ENCODE measurements at regions not wholly inside any gene's neighbourhood (a gene's known extent, or its start where the extent isn't known, plus 50 kb on each side); places are given as distances from the start of the nearest gene placed in this dataset.
"Not testable (repeated sequence)": the region's sequence is repeated elsewhere in the genome, so short reads cannot be mapped to it uniquely, and the experiment has no call there.

- DNase-seq (ENCODE audit: low read depth), result no peak
Measured at GRCh38 chr5:166725593-166725992, 1565.9 kb upstream of the WWC1 start.

GRCh38 chr5:166726406-166726805 lies 1565.0 kb upstream of the WWC1 start:
- DNase-seq (ENCODE audit: low read depth), result no peak

- not testable (repeated sequence) for DNase-seq (ENCODE audit: low read depth)
Measured at GRCh38 chr5:166742951-166743350, 1548.5 kb upstream of the WWC1 start.

- DNase-seq (ENCODE audit: low read depth), result no peak
Measured at GRCh38 chr5:166746506-166746905, 1544.9 kb upstream of the WWC1 start.

GRCh38 chr5:166750376-166750775 lies 1541.1 kb upstream of the WWC1 start:
- no peak for DNase-seq (ENCODE audit: low read depth)

GRCh38 chr5:166758151-166758550 lies 1533.3 kb upstream of the WWC1 start:
- no peak for DNase-seq (ENCODE audit: low read depth)

- DNase-seq (ENCODE audit: low read depth), result no peak
Measured at GRCh38 chr5:166767858-166768257, 1523.6 kb upstream of the WWC1 start.

- no peak for DNase-seq (ENCODE audit: low read depth)
Measured at GRCh38 chr5:166768536-166768935, 1522.9 kb upstream of the WWC1 start.

- no peak for DNase-seq (ENCODE audit: low read depth)
Measured at GRCh38 chr5:166772770-166773169, 1518.7 kb upstream of the WWC1 start.

GRCh38 chr5:166781737-166782136 lies 1509.7 kb upstream of the WWC1 start:
- DNase-seq (ENCODE audit: low read depth), result no peak

- no peak for DNase-seq (ENCODE audit: low read depth)
Measured at GRCh38 chr5:166784545-166785078, 1506.8 kb upstream of the WWC1 start.

GRCh38 chr5:166786178-166786577 lies 1505.3 kb upstream of the WWC1 start:
- no peak for DNase-seq (ENCODE audit: low read depth)

- DNase-seq (ENCODE audit: low read depth), result no peak
Measured at GRCh38 chr5:166786889-166787288, 1504.6 kb upstream of the WWC1 start.

GRCh38 chr5:166788050-166788449 lies 1503.4 kb upstream of the WWC1 start:
- no peak for DNase-seq (ENCODE audit: low read depth)

- no peak for DNase-seq (ENCODE audit: low read depth)
Measured at GRCh38 chr5:166795756-166796155, 1495.7 kb upstream of the WWC1 start.

- no peak for DNase-seq (ENCODE audit: low read depth)
Measured at GRCh38 chr5:166803058-166803457, 1488.4 kb upstream of the WWC1 start.

- DNase-seq (ENCODE audit: low read depth), result not testable (repeated sequence)
Measured at GRCh38 chr5:166804223-166804622, 1487.2 kb upstream of the WWC1 start.

GRCh38 chr5:166804693-166805092 lies 1486.8 kb upstream of the WWC1 start:
- DNase-seq (ENCODE audit: low read depth), result not testable (repeated sequence)

- not testable (repeated sequence) for DNase-seq (ENCODE audit: low read depth)
Measured at GRCh38 chr5:166810093-166810658, 1481.3 kb upstream of the WWC1 start.

- no peak for DNase-seq (ENCODE audit: low read depth)
Measured at GRCh38 chr5:166810721-166811120, 1480.7 kb upstream of the WWC1 start.

- DNase-seq (ENCODE audit: low read depth), result no peak
Measured at GRCh38 chr5:166823360-166823759, 1468.1 kb upstream of the WWC1 start.

GRCh38 chr5:166834246-166834645 lies 1457.2 kb upstream of the WWC1 start:
- DNase-seq (ENCODE audit: low read depth), result no peak

- no peak for DNase-seq (ENCODE audit: low read depth)
Measured at GRCh38 chr5:166845044-166845443, 1446.4 kb upstream of the WWC1 start.

- no peak for DNase-seq (ENCODE audit: low read depth)
Measured at GRCh38 chr5:166856791-166857190, 1434.7 kb upstream of the WWC1 start.

Data from stimulated activated CD8-positive, alpha-beta memory T cell treated with anti-CD3 and anti-CD28 coated beads, Interleukin-15, amount 100 ng/mL, for 1 hour (primary cell).